GM21529 (cell line): ENCODE measurements at regions not wholly inside any gene's neighbourhood (a gene's known extent, or its start where the extent isn't known, plus 50 kb on each side); places are given as distances from the start of the nearest gene placed in this dataset.

Experiments used
- ATAC-seq: cut with Tn5 transposase; IDR thresholded peaks from one replicate; pipeline ENCODE4 v1.9.1; 2021; ENCODE audit not compliant: unreplicated experiment

GRCh38 chr10:28077889-28078288, 79.0 kb upstream of the ODAD2 start:
- ATAC-seq = no peak

- no peak for ATAC-seq
Measured at GRCh38 chr10:28075424-28075823, 76.5 kb upstream of the ODAD2 start.

GRCh38 chr10:28072573-28072972, 73.7 kb upstream of the ODAD2 start:
- no peak for ATAC-seq

GRCh38 chr10:28060031-28060607, 61.2 kb upstream of the ODAD2 start:
- ATAC-seq = no peak

GRCh38 chr10:28058746-28059145, 59.9 kb upstream of the ODAD2 start:
- no peak for ATAC-seq

GRCh38 chr10:28054228-28054860, 55.5 kb upstream of the ODAD2 start:
- ATAC-seq = no peak

GRCh38 chr10:28049286-28049685, 50.4 kb upstream of the ODAD2 start:
- no peak for ATAC-seq
